ENCODE measurements at regions not wholly inside any gene's neighbourhood (a gene's known extent, or its start where the extent isn't known, plus 50 kb on each side); places are given as distances from the start of the nearest gene placed in this dataset.

- DNase-seq, result no peak
Measured at GRCh38 chr22:49270595-49271368, 556.9 kb downstream of the BRD1 start.

DNA sequence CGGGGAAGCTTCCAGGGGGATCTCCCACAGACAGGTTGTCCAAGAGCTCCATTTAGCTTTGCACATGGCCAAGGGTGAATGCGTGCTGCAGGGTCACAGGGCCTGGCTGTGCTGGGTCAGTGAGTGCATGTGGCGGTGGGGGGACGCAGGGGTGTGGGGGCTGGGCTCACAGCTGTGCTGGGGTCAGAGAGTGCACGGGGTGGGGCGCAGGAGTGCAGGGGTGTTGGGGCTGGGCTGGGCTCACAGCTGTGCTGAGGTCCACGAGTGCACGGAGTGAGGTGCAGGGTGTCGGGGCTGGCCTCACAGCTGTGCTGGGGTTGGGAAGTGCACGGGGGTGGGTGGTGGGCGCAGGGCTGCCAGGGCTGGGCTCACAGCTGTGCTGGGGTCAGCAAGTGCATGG lies 557.7 kb downstream of the BRD1 start:
- DNase-seq, result no peak

DNA sequence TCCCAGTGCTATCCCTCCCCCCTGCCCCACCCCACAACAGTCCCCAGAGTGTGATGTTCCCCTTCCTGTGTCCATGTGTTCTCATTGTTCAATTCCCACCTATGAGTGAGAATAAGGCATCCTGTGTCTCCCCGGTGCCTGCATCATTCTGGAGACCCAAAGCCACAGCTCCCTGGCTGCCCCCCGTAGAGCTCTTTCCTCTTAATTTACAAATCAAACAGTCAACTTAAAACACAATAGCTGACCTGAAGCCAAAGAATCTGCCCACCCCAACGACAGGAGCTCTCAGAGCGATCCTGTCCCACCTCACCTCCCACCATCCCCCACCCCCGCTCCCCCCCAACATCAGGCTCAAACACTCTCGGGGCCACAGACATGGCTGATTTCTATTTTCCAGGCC lies 558.3 kb downstream of the BRD1 start:
- DNase-seq, result no peak

- no peak for DNase-seq
Measured at GRCh38 chr22:49268924-49269323, 558.7 kb downstream of the BRD1 start.

DNA sequence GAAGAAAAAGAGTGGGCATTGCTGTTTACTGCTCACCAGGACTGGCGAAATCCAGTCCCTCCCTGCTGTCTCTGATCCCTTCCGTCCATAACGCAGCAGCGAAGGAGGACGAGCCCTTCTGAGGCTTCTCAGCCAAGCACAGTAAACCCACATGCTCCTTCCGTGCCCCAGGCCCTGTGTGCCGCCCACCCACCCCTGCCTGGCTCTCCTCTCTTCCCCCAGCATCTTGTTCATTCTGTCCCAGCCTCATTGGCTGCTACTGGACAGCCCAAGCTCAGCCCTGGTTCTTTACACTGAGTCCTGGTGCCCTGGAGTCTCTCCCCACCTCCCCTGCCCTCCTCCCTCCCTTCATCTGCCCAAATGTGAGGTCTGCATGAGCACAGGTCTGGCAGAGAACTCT lies 559.7 kb downstream of the BRD1 start:
- DNase-seq, result no peak

GRCh38 chr22:49266561-49267519 lies 560.8 kb downstream of the BRD1 start:
- no peak for DNase-seq

GRCh38 chr22:49264696-49265095 lies 563.0 kb downstream of the BRD1 start:
- no peak for DNase-seq

- no peak for DNase-seq
Measured at GRCh38 chr22:49263101-49263500, 564.6 kb downstream of the BRD1 start.

DNA sequence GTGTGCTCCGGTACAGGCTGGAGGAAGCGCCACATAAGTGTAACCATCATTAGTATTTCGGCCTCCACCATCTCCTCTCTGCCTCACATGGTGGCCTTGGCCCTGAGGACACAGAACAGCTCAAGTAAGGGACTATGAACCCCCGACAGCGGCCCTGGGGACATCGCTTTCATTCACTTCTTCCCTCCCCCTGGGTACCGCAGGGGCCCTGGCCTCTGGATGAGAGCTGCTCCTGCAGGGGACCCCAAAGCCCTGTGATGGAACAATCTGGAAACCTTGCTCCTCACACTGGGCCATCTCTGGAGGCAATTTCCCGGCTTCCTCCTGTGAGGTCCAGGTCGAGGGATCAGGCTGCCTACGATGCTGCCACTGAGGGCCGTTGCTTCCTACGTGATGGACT lies 565.5 kb downstream of the BRD1 start:
- no peak for DNase-seq

DNA sequence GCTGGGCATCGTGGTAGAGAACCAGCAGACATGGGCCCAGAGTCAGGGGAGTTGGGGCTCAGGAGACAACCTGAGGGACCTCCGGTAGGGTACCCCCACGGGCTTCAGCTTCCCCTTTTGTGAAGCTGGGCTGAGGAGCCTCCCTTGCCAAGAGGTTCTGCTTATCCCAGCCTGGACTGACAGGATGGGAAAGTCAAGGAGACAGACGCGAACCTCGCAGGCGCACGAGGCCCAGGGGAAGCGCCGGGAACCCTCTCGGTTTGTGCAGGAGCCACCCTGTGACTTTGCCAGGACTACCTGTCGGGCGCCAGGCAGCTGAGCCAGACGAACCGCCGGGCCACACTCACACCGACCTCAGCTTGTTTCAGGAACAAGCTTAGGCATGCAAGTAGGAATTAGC lies 566.1 kb downstream of the BRD1 start:
- no peak for DNase-seq

- no peak for DNase-seq
Measured at GRCh38 chr22:49260681-49261580, 566.7 kb downstream of the BRD1 start.

GRCh38 chr22:49259839-49260615 lies 567.6 kb downstream of the BRD1 start:
- DNase-seq, result no peak

DNA sequence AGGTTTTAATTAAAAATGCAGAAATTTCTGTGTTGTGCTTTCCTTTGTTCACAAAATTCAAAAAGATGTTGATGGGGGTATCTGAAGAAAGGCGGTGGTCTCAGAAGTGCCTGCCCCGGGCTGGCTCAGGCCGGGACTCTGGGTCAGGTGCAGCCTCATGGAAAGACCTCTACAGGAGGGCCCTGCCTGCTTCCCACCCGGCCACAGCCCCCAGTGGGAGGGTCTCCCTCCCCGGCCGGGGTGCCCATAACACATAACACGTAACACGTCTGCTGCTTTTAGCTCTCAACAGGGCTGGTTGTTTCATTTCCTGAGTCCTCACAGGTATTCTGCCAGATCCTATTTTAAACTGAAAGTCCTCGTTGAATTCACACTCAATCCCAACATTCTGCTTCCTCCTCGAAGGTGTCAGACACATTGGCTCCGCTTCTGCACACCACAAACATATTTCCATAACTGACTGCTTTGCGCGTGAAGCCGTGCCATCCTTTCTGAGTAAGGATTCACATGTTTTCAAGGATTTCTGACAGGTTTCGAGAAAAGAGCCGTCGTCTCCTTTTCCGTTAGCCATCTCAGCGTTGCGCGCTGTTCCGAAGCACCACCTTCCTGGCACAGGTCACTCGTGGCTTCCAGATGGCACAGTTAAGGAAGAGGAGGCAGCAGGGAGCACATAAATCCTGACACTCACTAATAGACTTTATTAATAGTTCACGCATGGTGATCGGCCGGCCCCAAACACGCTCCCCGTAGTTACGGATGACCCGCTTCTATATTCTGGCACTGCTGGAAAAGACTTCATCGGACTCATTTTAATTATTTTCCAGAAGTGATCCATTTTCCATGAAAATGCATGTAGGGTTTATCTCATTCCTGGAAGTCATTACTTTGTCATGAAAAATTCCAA lies 569.3 kb downstream of the BRD1 start:
- no peak for DNase-seq

DNA sequence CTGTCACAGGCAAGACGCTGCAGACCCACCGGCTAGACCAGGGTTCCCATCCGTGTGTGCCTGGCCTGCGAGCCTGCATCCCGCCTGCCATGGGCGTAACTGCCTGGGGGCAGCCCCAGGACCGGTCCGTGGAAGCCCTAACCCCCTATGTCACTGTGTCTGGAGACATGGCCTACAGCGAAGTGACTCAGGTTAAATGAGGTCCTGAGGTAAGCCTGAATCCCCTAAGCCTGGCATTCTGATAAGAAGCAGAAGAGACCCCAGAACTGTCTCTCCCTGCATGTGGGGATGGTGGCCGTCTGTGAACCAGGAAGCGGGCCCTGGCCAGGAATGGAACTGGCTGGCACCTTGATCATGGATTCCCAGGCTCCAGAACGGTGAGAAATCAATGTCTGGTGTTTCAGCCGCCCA lies 570.1 kb downstream of the BRD1 start:
- no peak for DNase-seq

DNA sequence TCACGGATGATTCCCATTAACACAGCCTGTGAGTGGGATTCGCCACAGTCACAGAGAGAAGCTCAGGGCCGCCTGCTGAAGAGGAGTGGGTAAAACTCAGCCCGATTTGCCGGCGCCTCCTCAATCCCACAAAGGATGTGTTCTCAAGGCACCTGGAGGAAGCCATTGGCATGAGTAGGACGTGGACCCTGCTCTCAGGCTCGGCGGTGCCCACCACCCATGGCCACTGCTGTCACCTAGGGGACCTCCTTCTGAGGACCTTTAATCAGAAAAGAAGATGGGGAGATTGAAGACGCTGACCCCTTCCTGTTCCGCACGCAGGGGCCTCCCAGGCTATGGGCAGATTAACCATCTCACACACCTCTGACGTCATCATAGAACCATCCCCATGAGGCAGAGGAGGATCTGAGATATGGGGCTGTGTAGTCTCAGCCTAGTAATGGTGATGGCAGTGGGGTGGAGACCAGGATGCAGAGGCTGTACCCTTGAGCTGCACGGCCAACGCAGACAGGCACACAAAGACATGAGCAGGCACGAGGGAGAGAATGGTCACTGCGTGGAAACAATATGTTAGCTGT lies 571.8 kb downstream of the BRD1 start:
- no peak for DNase-seq

GRCh38 chr22:49255154-49255553 lies 572.5 kb downstream of the BRD1 start:
- DNase-seq, result no peak

DNA sequence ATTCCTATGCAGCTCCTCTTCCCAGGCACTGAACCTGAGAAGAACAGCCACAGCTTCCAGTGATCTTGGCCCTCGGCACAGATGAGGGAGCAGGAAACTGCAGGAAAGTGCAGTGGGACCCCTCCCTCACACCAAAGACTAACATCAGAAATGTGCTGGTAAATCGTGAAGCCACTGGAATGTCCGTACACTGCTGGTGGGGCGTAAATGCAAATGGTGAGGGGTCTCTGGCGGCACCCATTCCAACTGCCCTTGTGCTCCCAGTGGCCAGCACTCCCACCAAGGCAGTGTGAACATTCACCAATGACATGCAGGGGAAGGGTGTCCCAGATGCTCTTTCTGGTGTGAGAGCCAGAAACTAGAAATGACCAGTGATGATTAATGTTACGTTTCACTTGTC lies 574.0 kb downstream of the BRD1 start:
- DNase-seq, result no peak

GRCh38 chr22:49251371-49251770 lies 576.3 kb downstream of the BRD1 start:
- no peak for DNase-seq

DNA sequence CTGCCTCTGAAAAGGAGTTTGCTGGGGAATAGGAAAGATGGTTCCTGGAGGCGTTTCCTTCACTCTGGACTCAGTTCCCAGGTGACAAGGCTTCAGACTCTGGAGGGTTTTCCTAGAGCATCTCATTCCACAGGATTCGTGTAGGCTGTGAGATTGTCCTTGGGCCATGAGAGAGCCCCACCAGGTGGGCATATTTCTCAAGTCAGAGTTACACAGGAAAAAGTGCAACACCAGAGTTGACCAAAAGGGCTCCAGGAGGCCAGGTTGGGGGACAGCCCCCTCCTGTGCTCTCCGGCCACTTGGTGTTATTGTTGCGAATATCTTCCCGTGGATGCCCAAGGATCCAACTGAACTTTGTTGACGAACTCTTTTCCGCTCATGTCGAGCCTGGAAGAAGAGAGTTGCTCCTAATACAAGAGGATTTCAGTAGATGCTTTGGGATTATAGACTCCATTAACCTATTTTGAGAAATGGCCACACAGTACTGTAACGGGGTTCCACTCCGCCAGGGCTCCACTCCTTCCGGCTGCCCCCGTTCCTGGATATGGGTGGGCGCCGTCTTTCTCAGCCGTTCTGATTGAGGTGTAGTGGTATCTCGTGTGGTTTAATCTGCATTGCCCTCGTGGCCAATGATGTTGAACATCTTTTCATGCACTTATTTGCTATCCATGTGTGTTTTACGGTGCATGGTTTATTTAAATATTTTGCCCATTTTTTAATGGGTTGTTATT lies 580.3 kb downstream of the BRD1 start:
- DNase-seq, result no peak

Measured in activated T-cell treated with anti-CD3 and anti-CD28 coated beads, Interleukin-2, amount 50 U/mL, for 48 hours (primary cell).